Glomerular visceral epithelial cell (primary cell): ENCODE measurements at regions not wholly inside any gene's neighbourhood (a gene's known extent, or its start where the extent isn't known, plus 50 kb on each side); places are given as distances from the start of the nearest gene placed in this dataset.

ENCODE experiments used
- DNase-seq: peaks from one replicate; pipeline ENCODE4 v3.0.0-alpha.2; 2016; ENCODE audit errors: extremely low spot score

- DNase-seq: no peak
Measured at GRCh38 chr16:11473728-11474127, 113.0 kb downstream of the LITAF start.

DNA sequence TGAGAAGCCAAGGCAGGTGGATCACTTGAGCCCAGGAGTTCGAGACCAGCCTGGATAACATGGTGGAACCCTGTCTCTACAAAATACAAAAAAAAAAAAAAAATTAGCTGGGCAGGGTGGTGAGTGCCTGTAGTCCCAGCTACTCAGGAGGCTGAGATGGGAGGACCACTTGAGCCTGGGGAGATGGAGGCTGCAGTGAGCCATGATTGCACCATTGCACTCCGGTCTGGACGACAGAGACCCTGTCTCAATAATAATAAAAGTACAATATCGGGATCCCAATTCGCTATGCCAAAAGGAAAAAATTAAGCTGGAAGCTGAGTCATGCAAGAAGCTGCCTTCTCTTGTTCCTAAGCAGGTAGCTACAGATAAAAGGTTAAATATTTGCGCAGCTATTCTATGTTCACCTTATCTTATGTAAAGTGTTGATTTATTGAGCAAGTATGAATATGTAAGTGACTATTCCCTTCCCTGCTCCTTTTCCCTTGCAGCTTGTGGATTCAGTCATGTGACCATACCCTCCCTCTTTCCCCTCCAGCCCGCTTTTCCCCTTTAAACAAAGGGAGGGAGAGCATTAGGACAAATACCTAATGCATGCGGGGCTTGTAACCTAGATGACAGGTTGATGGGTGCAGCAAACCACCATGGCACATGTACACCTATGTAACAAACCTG lies 112.0 kb downstream of the LITAF start:
- no peak for DNase-seq

GRCh38 chr16:11475896-11476630 lies 110.7 kb downstream of the LITAF start:
- DNase-seq: no peak

DNA sequence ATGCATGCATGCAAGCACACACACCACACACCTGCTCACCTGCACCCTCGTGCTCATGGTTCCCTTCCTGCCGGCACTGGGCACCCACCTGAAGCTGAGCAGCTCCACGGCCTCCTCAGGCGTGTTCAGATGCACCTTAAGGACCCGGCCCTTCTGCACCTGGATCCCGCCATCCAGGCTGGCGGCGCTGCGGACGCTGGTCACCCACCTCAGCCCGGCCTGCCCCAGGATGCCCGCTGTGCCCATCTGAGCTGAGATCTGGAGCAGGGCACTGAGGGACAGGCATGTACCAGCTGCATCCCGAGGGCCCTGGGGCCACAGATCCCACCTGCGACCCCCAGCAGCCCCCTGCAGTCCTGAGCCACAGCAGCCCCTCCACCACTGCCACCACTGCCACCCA lies 110.0 kb downstream of the LITAF start:
- no peak for DNase-seq

- no peak for DNase-seq
Measured at GRCh38 chr16:11478431-11479119, 108.1 kb downstream of the LITAF start.

GRCh38 chr16:11479916-11480315 lies 106.8 kb downstream of the LITAF start:
- no peak for DNase-seq

GRCh38 chr16:11480634-11481033 lies 106.1 kb downstream of the LITAF start:
- DNase-seq: no peak

GRCh38 chr16:11481987-11482386 lies 104.7 kb downstream of the LITAF start:
- DNase-seq: no peak

DNA sequence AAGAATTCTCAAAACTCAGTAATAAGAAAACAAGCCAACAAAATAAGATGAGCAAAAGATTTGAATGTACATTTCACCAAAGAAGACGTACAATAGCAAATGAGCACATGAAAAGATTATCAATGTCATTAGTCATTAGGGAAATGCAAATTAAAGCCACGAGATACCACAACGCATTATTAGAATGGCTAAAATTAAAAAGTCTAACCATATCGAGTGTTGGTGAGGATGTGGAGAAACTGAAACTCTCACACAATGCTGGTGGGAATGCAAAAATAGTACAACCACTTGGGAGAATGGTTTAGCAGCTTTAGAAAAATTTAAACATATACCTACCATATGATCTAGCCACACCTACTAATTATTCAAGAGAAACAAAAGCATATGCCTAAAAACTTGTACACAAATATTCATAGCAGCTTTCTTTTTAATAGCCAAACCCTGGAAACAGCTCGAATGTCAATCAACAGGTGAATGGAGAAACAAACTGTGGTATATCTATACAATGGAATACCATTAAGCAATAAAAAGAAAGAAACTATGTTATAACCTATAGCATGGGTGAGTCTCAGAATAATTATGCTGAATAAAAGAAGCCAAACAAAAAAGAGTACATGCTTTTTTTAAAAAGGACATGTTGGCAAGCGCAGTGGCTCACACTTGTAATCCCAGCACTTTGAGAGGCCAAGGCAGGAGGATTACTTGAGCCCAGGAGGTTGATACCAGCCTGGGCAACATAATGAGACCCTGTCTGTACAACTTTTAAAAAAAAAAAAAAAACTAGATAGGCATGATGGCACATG lies 103.6 kb downstream of the LITAF start:
- DNase-seq: no peak

DNA sequence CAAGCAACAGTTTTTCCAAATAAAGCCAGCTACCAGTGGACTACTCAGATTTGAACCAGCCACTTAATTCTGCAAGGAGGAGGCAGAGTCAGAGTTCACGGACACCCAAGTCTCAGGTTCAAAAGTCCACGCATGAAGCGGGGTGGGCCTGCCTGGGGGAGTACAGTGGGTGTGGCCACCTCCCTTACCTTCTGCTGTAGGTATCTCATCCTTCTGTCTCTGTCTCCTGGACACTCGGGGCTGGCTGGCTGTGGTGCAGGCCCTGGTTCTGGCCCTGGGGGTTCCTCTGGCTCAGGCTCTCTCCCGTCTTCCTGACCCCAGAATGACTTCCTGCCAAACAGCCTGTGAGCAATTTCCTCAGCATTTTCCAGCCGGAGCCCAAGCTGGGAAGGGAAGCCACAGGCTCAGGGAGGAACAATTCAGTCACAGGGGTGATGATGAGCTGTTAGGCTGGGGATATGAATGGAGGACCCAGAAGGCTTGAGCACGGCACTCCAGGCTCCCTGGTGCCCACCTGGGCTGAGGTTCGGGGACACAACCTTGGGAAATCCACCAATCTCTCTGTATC lies 101.9 kb downstream of the LITAF start:
- DNase-seq: no peak

GRCh38 chr16:11485676-11486075 lies 101.0 kb downstream of the LITAF start:
- DNase-seq: no peak

GRCh38 chr16:11487289-11487688 lies 99.4 kb downstream of the LITAF start:
- no peak for DNase-seq

GRCh38 chr16:11488304-11488703 lies 98.4 kb downstream of the LITAF start:
- no peak for DNase-seq

- no peak for DNase-seq
Measured at GRCh38 chr16:11491524-11491923, 95.2 kb downstream of the LITAF start.

GRCh38 chr16:11492808-11493530 lies 93.8 kb downstream of the LITAF start:
- DNase-seq: no peak

- DNase-seq: no peak
Measured at GRCh38 chr16:11493531-11493929, 93.2 kb downstream of the LITAF start.

DNA sequence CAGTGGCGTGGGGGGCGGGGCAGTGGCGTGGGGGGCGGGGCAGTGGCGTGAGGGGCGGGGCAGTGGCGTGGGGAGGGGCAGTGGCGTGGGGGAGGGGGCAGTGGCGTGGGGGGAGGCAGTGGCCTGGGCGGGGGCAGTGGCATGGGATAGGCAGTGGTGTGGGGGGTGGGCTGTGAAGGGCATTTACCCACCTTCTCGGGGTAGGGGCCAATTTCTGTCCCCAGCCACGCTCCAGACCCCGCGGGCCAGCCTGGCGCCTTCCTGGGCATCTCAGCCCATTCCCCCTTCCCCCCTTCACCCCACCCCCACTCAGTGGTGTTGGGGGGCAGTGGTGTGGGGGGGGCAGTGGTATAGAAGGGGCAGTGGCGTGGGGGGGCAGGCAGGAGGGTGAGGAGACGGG lies 92.7 kb downstream of the LITAF start:
- no peak for DNase-seq

- no peak for DNase-seq
Measured at GRCh38 chr16:11494433-11494832, 92.3 kb downstream of the LITAF start.

GRCh38 chr16:11495066-11495407 lies 91.7 kb downstream of the LITAF start:
- DNase-seq: no peak
